GM23338 (cell line): ENCODE measurements at regions not wholly inside any gene's neighbourhood (a gene's known extent, or its start where the extent isn't known, plus 50 kb on each side); places are given as distances from the start of the nearest gene placed in this dataset.

Experiments used
- ATAC-seq: fragments of 200-7000 bp; cut with Tn5 transposase; 3 replicates; pipeline ENCODE4 v1.9.1; 2020
- DNase-seq: peaks from one replicate; pipeline ENCODE4 v3.0.0-alpha.2; 2015; ENCODE audit warnings: low spot score
- H2AFZ ChIP-seq: fragments of 200-600 bp; sonication (generic); 2 replicates; pipeline ENCODE4 v1.8.0; 2016; ENCODE audit warnings: antibody characterized with exemption, mild to moderate bottlenecking, moderate library complexity
- H3F3A ChIP-seq: fragments of 200-600 bp; sonication (generic); replicated peaks from 2 replicates; pipeline ENCODE4 v1.8.0; 2017; ENCODE audit warnings: antibody characterized with exemption, mixed run types, low read depth
- H3K27ac ChIP-seq: fragments of 200-600 bp; sonication (generic); 2 replicates; pipeline ENCODE4 v1.6.1; 2016; ENCODE audit warnings: low read depth
- H3K27me3 ChIP-seq: fragments of 200-600 bp; sonication (generic); 2 replicates; pipeline ENCODE4 v1.8.0; 2016; ENCODE audit warnings: mild to moderate bottlenecking, mixed run types, moderate library complexity; ENCODE audit not compliant: insufficient read depth
- H3K36me3 ChIP-seq: fragments of 200-600 bp; sonication (generic); 2 replicates; pipeline ENCODE4 v1.8.0; 2016; ENCODE audit warnings: mild to moderate bottlenecking; ENCODE audit not compliant: insufficient read depth
- H3K4me1 ChIP-seq: fragments of 200-600 bp; sonication (generic); 2 replicates; pipeline ENCODE4 v1.8.0; 2016; ENCODE audit warnings: mild to moderate bottlenecking, moderate library complexity; ENCODE audit not compliant: insufficient read depth
- H3K4me2 ChIP-seq: fragments of 200-600 bp; sonication (generic); 2 replicates; pipeline ENCODE4 v1.7.1; 2017; ENCODE audit warnings: mixed run types
- H3K4me3 ChIP-seq: fragments of 200-600 bp; sonication (generic); 2 replicates; pipeline ENCODE4 v1.6.1; 2016; ENCODE audit warnings: mixed run types
- H3K79me2 ChIP-seq: fragments of 200-600 bp; sonication (generic); replicated peaks from 2 replicates; pipeline ENCODE4 v1.8.0; 2017; ENCODE audit warnings: mild to moderate bottlenecking; ENCODE audit not compliant: insufficient read depth
- H3K9me2 ChIP-seq: fragments of 200-600 bp; sonication (generic); 2 replicates; pipeline ENCODE4 v1.8.0; 2017; ENCODE audit not compliant: insufficient read depth
- H4K20me1 ChIP-seq: fragments of 200-600 bp; sonication (generic); replicated peaks from 2 replicates; pipeline ENCODE4 v1.8.0; 2017; ENCODE audit warnings: mild to moderate bottlenecking; ENCODE audit not compliant: insufficient read depth
- H3K27ac Mint-ChIP-seq: 2 replicates; pipeline ENCODE4 v1.8.0; 2020; ENCODE audit warnings: inconsistent platforms, mild to moderate bottlenecking, moderate library complexity, mixed read lengths
- H3K27me3 Mint-ChIP-seq: 3 replicates; pipeline ENCODE4 v1.8.0; 2022; ENCODE audit warnings: low read depth, mild to moderate bottlenecking, moderate library complexity, mixed read lengths, inconsistent platforms; ENCODE audit not compliant: insufficient read depth, poor library complexity
- H3K36me3 Mint-ChIP-seq: 3 replicates; pipeline ENCODE4 v1.8.0; 2021; ENCODE audit warnings: low read depth, mild to moderate bottlenecking, inconsistent platforms, moderate library complexity, mixed read lengths
- H3K4me1 Mint-ChIP-seq: 3 replicates; pipeline ENCODE4 v1.8.0; 2020; ENCODE audit warnings: mild to moderate bottlenecking, inconsistent platforms, mixed read lengths
- H3K4me3 Mint-ChIP-seq: 3 replicates; pipeline ENCODE4 v1.8.0; 2021; ENCODE audit warnings: moderate library complexity, mild to moderate bottlenecking, inconsistent platforms, mixed read lengths
- H3K9me3 Mint-ChIP-seq: 3 replicates; pipeline ENCODE4 v1.8.0; 2020; ENCODE audit warnings: moderate library complexity, mild to moderate bottlenecking, inconsistent platforms, mixed read lengths
- CREB1 ChIP-seq: fragments of 250-450 bp; sonication (Bioruptor Pico); IDR thresholded peaks from 2 replicates; pipeline ENCODE4 v1.5.0; 2020; ENCODE audit warnings: low read depth, mild to moderate bottlenecking, moderate library complexity
- EZH2 ChIP-seq: fragments of 200-600 bp; sonication (generic); IDR thresholded peaks from one replicate; pipeline ENCODE4 v1.8.0; 2017; ENCODE audit warnings: antibody characterized with exemption, mild to moderate bottlenecking, low read depth; ENCODE audit not compliant: unreplicated experiment
- EZH2phosphoT487 ChIP-seq: fragments of 200-600 bp; sonication (generic); IDR thresholded peaks from one replicate; pipeline ENCODE4 v1.8.1; 2018; ENCODE audit warnings: antibody characterized with exemption; ENCODE audit not compliant: unreplicated experiment
- JUNB ChIP-seq: IDR thresholded peaks from one replicate; pipeline ENCODE4 v1.6.1; 2016; ENCODE audit warnings: antibody characterized with exemption; ENCODE audit not compliant: unreplicated experiment
- NANOG ChIP-seq: IDR thresholded peaks from 2 replicates; pipeline ENCODE4 v1.6.1; 2016; ENCODE audit warnings: antibody characterized with exemption, borderline replicate concordance
- POLR2AphosphoS5 ChIP-seq: IDR thresholded peaks from 2 replicates; pipeline ENCODE4 v1.6.1; 2016; ENCODE audit warnings: antibody characterized with exemption, low read depth
- STAT1 ChIP-seq: IDR thresholded peaks from one replicate; pipeline ENCODE4 v1.6.1; 2016; ENCODE audit warnings: antibody characterized with exemption; ENCODE audit not compliant: unreplicated experiment
- ZNF114 ChIP-seq: fragments of 250-450 bp; sonication (Bioruptor Pico); IDR thresholded peaks from 2 replicates; pipeline ENCODE4 v1.5.0; 2020; ENCODE audit warnings: mild to moderate bottlenecking, moderate library complexity
- ZNF331 ChIP-seq: fragments of 250-450 bp; sonication (Bioruptor Pico); IDR thresholded peaks from 2 replicates; pipeline ENCODE4 v1.5.0; 2020; ENCODE audit warnings: low read depth, mild to moderate bottlenecking, moderate library complexity
- TF ChIP-seq, protein P1 (sequence below): fragments of 250-450 bp; sonication (Bioruptor Pico); IDR thresholded peaks from 2 replicates; pipeline ENCODE4 v1.5.0; 2020; ENCODE audit warnings: mild to moderate bottlenecking, moderate library complexity
- TF ChIP-seq, protein P2 (sequence below): IDR thresholded peaks from one replicate; pipeline ENCODE4 v1.6.1; 2018; ENCODE audit warnings: antibody characterized with exemption; ENCODE audit not compliant: unreplicated experiment
- TF ChIP-seq, protein P3 (sequence below), 2 experiments: fragments of 200-600 bp in 1 of 2; sonication (generic) in 1 of 2; conservative IDR thresholded peaks; 2 replicates each; pipeline versions ENCODE4 v1.5.1 to v1.6.1; 2016 to 2017; ENCODE audit warnings: antibody characterized with exemption in 2 of 2, low read depth in 2 of 2, mild to moderate bottlenecking in 2 of 2, moderate library complexity in 1 of 2
- TF ChIP-seq, protein P4 (sequence below): IDR thresholded peaks from 2 replicates; pipeline ENCODE4 v1.6.1; 2016; ENCODE audit warnings: antibody characterized with exemption

DNA sequence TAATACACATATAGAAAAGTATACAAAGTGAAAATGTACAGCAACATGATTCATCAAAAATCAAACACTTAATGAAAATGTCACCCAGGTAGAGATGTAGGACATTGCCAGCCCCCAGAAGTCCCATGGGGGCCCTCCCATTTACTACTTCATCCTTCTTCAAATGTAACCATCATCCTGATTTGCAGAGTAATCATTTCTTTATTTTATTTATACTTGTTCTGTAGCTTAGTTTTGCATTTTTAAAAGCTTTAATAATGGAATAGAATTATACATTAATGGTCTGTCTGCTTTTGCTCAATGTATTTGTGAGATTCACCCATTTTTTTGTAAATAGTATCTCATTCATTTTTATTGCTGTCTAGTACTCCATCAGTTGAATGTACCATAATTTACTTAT is 96.8 kb upstream of the CD55 start:
- no peaks in the 10 kb centered on the region for H3K36me3 Mint-ChIP-seq
- H3K9me2 ChIP-seq: no peaks in the 10 kb centered on the region; the same call in 1 of the 2 replicates
- no peaks in the 10 kb centered on the region for H3F3A ChIP-seq
- H3K4me2 ChIP-seq: no peak overlapping the region
- H3K4me1 ChIP-seq: peaks cover 11% of the 10 kb centered on the region
- H4K20me1 ChIP-seq: no peaks in the 10 kb centered on the region
- H3K27ac ChIP-seq: no peak overlapping the region
- no peak overlapping the region for H2AFZ ChIP-seq
- DNase-seq (no peak), ATAC-seq (no peak)
- no peaks in the 10 kb centered on the region for H3K36me3 ChIP-seq
- H3K27ac Mint-ChIP-seq: no peak overlapping the region
- peaks cover 15% of the 10 kb centered on the region for H3K4me1 Mint-ChIP-seq
- no peak overlapping the region for H3K4me3 ChIP-seq
- no peaks in the 10 kb centered on the region for H3K27me3 ChIP-seq
- H3K27me3 Mint-ChIP-seq: no peaks in the 10 kb centered on the region
- no peak overlapping the region for H3K4me3 Mint-ChIP-seq
- TF ChIP-seq, protein P1, sequence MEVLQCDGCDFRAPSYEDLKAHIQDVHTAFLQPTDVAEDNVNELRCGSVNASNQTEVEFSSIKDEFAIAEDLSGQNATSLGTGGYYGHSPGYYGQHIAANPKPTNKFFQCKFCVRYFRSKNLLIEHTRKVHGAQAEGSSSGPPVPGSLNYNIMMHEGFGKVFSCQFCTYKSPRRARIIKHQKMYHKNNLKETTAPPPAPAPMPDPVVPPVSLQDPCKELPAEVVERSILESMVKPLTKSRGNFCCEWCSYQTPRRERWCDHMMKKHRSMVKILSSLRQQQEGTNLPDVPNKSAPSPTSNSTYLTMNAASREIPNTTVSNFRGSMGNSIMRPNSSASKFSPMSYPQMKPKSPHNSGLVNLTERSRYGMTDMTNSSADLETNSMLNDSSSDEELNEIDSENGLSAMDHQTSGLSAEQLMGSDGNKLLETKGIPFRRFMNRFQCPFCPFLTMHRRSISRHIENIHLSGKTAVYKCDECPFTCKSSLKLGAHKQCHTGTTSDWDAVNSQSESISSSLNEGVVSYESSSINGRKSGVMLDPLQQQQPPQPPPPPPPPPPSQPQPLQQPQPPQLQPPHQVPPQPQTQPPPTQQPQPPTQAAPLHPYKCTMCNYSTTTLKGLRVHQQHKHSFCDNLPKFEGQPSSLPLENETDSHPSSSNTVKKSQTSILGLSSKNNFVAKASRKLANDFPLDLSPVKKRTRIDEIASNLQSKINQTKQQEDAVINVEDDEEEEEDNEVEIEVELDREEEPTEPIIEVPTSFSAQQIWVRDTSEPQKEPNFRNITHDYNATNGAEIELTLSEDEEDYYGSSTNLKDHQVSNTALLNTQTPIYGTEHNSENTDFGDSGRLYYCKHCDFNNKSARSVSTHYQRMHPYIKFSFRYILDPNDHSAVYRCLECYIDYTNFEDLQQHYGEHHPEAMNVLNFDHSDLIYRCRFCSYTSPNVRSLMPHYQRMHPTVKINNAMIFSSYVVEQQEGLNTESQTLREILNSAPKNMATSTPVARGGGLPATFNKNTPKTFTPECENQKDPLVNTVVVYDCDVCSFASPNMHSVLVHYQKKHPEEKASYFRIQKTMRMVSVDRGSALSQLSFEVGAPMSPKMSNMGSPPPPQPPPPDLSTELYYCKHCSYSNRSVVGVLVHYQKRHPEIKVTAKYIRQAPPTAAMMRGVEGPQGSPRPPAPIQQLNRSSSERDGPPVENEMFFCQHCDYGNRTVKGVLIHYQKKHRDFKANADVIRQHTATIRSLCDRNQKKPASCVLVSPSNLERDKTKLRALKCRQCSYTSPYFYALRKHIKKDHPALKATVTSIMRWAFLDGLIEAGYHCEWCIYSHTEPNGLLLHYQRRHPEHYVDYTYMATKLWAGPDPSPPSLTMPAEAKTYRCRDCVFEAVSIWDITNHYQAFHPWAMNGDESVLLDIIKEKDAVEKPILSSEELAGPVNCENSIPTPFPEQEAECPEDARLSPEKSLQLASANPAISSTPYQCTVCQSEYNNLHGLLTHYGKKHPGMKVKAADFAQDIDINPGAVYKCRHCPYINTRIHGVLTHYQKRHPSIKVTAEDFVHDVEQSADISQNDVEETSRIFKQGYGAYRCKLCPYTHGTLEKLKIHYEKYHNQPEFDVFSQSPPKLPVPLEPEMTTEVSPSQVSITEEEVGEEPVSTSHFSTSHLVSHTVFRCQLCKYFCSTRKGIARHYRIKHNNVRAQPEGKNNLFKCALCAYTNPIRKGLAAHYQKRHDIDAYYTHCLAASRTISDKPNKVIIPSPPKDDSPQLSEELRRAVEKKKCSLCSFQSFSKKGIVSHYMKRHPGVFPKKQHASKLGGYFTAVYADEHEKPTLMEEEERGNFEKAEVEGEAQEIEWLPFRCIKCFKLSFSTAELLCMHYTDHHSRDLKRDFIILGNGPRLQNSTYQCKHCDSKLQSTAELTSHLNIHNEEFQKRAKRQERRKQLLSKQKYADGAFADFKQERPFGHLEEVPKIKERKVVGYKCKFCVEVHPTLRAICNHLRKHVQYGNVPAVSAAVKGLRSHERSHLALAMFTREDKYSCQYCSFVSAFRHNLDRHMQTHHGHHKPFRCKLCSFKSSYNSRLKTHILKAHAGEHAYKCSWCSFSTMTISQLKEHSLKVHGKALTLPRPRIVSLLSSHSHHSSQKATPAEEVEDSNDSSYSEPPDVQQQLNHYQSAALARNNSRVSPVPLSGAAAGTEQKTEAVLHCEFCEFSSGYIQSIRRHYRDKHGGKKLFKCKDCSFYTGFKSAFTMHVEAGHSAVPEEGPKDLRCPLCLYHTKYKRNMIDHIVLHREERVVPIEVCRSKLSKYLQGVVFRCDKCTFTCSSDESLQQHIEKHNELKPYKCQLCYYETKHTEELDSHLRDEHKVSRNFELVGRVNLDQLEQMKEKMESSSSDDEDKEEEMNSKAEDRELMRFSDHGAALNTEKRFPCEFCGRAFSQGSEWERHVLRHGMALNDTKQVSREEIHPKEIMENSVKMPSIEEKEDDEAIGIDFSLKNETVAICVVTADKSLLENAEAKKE: no peak
- TF ChIP-seq, protein P2, sequence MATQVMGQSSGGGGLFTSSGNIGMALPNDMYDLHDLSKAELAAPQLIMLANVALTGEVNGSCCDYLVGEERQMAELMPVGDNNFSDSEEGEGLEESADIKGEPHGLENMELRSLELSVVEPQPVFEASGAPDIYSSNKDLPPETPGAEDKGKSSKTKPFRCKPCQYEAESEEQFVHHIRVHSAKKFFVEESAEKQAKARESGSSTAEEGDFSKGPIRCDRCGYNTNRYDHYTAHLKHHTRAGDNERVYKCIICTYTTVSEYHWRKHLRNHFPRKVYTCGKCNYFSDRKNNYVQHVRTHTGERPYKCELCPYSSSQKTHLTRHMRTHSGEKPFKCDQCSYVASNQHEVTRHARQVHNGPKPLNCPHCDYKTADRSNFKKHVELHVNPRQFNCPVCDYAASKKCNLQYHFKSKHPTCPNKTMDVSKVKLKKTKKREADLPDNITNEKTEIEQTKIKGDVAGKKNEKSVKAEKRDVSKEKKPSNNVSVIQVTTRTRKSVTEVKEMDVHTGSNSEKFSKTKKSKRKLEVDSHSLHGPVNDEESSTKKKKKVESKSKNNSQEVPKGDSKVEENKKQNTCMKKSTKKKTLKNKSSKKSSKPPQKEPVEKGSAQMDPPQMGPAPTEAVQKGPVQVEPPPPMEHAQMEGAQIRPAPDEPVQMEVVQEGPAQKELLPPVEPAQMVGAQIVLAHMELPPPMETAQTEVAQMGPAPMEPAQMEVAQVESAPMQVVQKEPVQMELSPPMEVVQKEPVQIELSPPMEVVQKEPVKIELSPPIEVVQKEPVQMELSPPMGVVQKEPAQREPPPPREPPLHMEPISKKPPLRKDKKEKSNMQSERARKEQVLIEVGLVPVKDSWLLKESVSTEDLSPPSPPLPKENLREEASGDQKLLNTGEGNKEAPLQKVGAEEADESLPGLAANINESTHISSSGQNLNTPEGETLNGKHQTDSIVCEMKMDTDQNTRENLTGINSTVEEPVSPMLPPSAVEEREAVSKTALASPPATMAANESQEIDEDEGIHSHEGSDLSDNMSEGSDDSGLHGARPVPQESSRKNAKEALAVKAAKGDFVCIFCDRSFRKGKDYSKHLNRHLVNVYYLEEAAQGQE: no peak
- TF ChIP-seq CREB1 (CRISPR knock-in tag) (no peak), ZNF114 (CRISPR knock-in tag) (no peak), EZH2phosphoT487 (no peak), ZNF331 (CRISPR knock-in tag) (no peak), POLR2AphosphoS5 (no peak), EZH2 (no peak), JUNB (no peak), NANOG (no peak), STAT1 (no peak)
- TF ChIP-seq, protein P3, sequence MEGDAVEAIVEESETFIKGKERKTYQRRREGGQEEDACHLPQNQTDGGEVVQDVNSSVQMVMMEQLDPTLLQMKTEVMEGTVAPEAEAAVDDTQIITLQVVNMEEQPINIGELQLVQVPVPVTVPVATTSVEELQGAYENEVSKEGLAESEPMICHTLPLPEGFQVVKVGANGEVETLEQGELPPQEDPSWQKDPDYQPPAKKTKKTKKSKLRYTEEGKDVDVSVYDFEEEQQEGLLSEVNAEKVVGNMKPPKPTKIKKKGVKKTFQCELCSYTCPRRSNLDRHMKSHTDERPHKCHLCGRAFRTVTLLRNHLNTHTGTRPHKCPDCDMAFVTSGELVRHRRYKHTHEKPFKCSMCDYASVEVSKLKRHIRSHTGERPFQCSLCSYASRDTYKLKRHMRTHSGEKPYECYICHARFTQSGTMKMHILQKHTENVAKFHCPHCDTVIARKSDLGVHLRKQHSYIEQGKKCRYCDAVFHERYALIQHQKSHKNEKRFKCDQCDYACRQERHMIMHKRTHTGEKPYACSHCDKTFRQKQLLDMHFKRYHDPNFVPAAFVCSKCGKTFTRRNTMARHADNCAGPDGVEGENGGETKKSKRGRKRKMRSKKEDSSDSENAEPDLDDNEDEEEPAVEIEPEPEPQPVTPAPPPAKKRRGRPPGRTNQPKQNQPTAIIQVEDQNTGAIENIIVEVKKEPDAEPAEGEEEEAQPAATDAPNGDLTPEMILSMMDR (conservative IDR thresholded peaks at IDR 0.05; ENCODE audit: low read depth in 2 of 2): no peak
- TF ChIP-seq, protein P4, sequence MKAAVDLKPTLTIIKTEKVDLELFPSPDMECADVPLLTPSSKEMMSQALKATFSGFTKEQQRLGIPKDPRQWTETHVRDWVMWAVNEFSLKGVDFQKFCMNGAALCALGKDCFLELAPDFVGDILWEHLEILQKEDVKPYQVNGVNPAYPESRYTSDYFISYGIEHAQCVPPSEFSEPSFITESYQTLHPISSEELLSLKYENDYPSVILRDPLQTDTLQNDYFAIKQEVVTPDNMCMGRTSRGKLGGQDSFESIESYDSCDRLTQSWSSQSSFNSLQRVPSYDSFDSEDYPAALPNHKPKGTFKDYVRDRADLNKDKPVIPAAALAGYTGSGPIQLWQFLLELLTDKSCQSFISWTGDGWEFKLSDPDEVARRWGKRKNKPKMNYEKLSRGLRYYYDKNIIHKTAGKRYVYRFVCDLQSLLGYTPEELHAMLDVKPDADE: no peak
- H3K79me2 ChIP-seq: no peaks in the 10 kb centered on the region
- H3K9me3 Mint-ChIP-seq: no peaks in the 10 kb centered on the region
